Endodermal cell (in vitro differentiated cells): ENCODE measurements at regions not wholly inside any gene's neighbourhood (a gene's known extent, or its start where the extent isn't known, plus 50 kb on each side); places are given as distances from the start of the nearest gene placed in this dataset.

Experiments used
- DNase-seq: peaks from one replicate; pipeline ENCODE4 v3.0.0-alpha.2; 2017
- H3K27ac ChIP-seq: 2 replicates; pipeline ENCODE4 v1.5.1; 2013; ENCODE audit warnings: mild to moderate bottlenecking, low read depth, low read length, moderate library complexity
- H3K27me3 ChIP-seq: 2 replicates; pipeline ENCODE4 v1.6.1; 2013; ENCODE audit warnings: mild to moderate bottlenecking, low read length, moderate library complexity; ENCODE audit not compliant: insufficient read depth, control insufficient read depth, poor library complexity, severe bottlenecking
- H3K36me3 ChIP-seq: 2 replicates; pipeline ENCODE4 v1.7.0; 2013; ENCODE audit warnings: mild to moderate bottlenecking, low read length, moderate library complexity; ENCODE audit not compliant: control insufficient read depth, insufficient read depth
- H3K4me1 ChIP-seq: one replicate; pipeline ENCODE4 v1.7.0; 2013; ENCODE audit warnings: low read length; ENCODE audit not compliant: control insufficient read depth, insufficient read depth
- H3K4me3 ChIP-seq: 2 replicates; pipeline ENCODE4 v1.5.1; 2013; ENCODE audit warnings: mild to moderate bottlenecking, low read length, moderate library complexity
- H3K9ac ChIP-seq: 2 replicates; pipeline ENCODE4 v1.6.1; 2013; ENCODE audit warnings: mild to moderate bottlenecking, low read length, moderate library complexity; ENCODE audit not compliant: poor library complexity, severe bottlenecking; ENCODE audit errors: extremely low read depth
- H3K9me3 ChIP-seq: 2 replicates; pipeline ENCODE4 v1.6.1; 2013; ENCODE audit warnings: mild to moderate bottlenecking, low read length, moderate library complexity; ENCODE audit not compliant: control insufficient read depth
- H3K27ac Mint-ChIP-seq: 2 replicates; pipeline ENCODE4 v1.8.0; 2020; ENCODE audit warnings: mixed read lengths
- H3K27me3 Mint-ChIP-seq: 2 replicates; pipeline ENCODE4 v1.8.0; 2021; ENCODE audit warnings: mild to moderate bottlenecking, mixed read lengths; ENCODE audit not compliant: insufficient read depth
- H3K36me3 Mint-ChIP-seq: 2 replicates; pipeline ENCODE4 v1.8.0; 2020; ENCODE audit warnings: low read depth, mixed read lengths
- H3K4me1 Mint-ChIP-seq: 2 replicates; pipeline ENCODE4 v1.8.0; 2020; ENCODE audit warnings: mixed read lengths
- H3K4me3 Mint-ChIP-seq: 2 replicates; pipeline ENCODE4 v1.8.0; 2020; ENCODE audit warnings: mild to moderate bottlenecking, moderate library complexity, mixed read lengths
- H3K9me3 Mint-ChIP-seq: 2 replicates; pipeline ENCODE4 v1.8.0; 2020; ENCODE audit warnings: mild to moderate bottlenecking, mixed read lengths
- CTCF ChIP-seq: fragments of 200-600 bp; sonication (generic); conservative IDR thresholded peaks from 2 replicates; pipeline ENCODE4 v1.5.0; 2021; ENCODE audit warnings: antibody characterized with exemption, mild to moderate bottlenecking
- WGBS, 2 experiments: methylation state at CpG; one replicate each; pipeline versions ENCODE4 v1.1.5 to v1.1.7; 2013; ENCODE audit warnings: missing lambda C conversion rate in 2 of 2, mixed read lengths in 1 of 2; ENCODE audit not compliant: insufficient coverage in 1 of 2, insufficient read length in 1 of 2; 5-methylcytosine and 5-hydroxymethylcytosine counted together

- Mint-ChIP-seq H3K4me3 (peak overlapping the region; percentile 14), H3K27me3 (no peaks in the 10 kb centered on the region), H3K9me3 (peaks cover 2% of the 10 kb centered on the region), H3K4me1 (peaks cover 58% of the 10 kb centered on the region), H3K36me3 (no peaks in the 10 kb centered on the region), H3K27ac (no peak overlapping the region)
- peaks cover 2% of the 10 kb centered on the region for H3K9me3 ChIP-seq
- no peak for DNase-seq
- H3K27me3 ChIP-seq: no peaks in the 10 kb centered on the region
- no peak for TF ChIP-seq CTCF
- no peak overlapping the region for H3K27ac ChIP-seq
- no peak overlapping the region for H3K4me3 ChIP-seq
- 87% methylated on average over 3 of the region's 3 CpGs for WGBS, 2 experiments
- peaks cover 31% of the 10 kb centered on the region for H3K4me1 ChIP-seq
- H3K36me3 ChIP-seq: no peaks in the 10 kb centered on the region
- H3K9ac ChIP-seq: no peak overlapping the region
Observed at GRCh38 chr7:33802600-33802999, 102.7 kb upstream of the BMPER start.

- WGBS, 2 experiments: 71 to 78% methylated on average over 7 of the region's 7 CpGs
- DNase-seq: peak; percentile 53
- Mint-ChIP-seq H3K4me1 (peaks cover 66% of the 10 kb centered on the region), H3K9me3 (no peaks in the 10 kb centered on the region), H3K36me3 (no peaks in the 10 kb centered on the region), H3K27me3 (no peaks in the 10 kb centered on the region), H3K4me3 (peak overlapping the region; percentile 21), H3K27ac (peak overlapping the region; percentile 82)
- no peak overlapping the region for H3K27ac ChIP-seq
- peaks cover 29% of the 10 kb centered on the region for H3K4me1 ChIP-seq
- H3K4me3 ChIP-seq: no peak overlapping the region
- no peak for TF ChIP-seq CTCF
- no peaks in the 10 kb centered on the region for H3K27me3 ChIP-seq
- no peaks in the 10 kb centered on the region for H3K36me3 ChIP-seq
- H3K9me3 ChIP-seq: no peaks in the 10 kb centered on the region
- no peak overlapping the region for H3K9ac ChIP-seq
Observed at GRCh38 chr7:33804140-33804660, 101.1 kb upstream of the BMPER start.

- Mint-ChIP-seq H3K27me3 (no peaks in the 10 kb centered on the region), H3K4me3 (no peak overlapping the region), H3K9me3 (no peaks in the 10 kb centered on the region), H3K4me1 (peaks cover 59% of the 10 kb centered on the region), H3K36me3 (no peaks in the 10 kb centered on the region), H3K27ac (peak overlapping the region; percentile 27)
- no peak for TF ChIP-seq CTCF
- Histone ChIP-seq H3K4me1 (peaks cover 29% of the 10 kb centered on the region), H3K9me3 (no peaks in the 10 kb centered on the region), H3K9ac (no peak overlapping the region), H3K36me3 (no peaks in the 10 kb centered on the region), H3K4me3 (no peak overlapping the region), H3K27me3 (no peaks in the 10 kb centered on the region), H3K27ac (no peak overlapping the region)
- DNase-seq: no peak
- WGBS, 2 experiments: 88 to 90% methylated on average over 6 to 7 of the region's 7 CpGs
Observed at GRCh38 chr7:33805630-33806233, 99.6 kb upstream of the BMPER start.
